ENCODE measurements at regions not wholly inside any gene's neighbourhood (a gene's known extent, or its start where the extent isn't known, plus 50 kb on each side); places are given as distances from the start of the nearest gene placed in this dataset.

- no peak overlapping the region for H3K9ac ChIP-seq (ENCODE audit: low read length)
- no peak overlapping the region for H3K4me3 ChIP-seq (ENCODE audit: low read length)
- no peak overlapping the region for H3K4ac ChIP-seq (ENCODE audit: low read depth, low read length)
- WGBS (ENCODE audit: extremely low coverage, insufficient coverage, low lambda C conversion rate) = no CpG with 5 or more reads among the region's 1 CpG
- no peak overlapping the region for H3K27ac ChIP-seq (ENCODE audit: low read depth, low read length)
- no peaks in the 10 kb centered on the region for H3K79me2 ChIP-seq (ENCODE audit: control insufficient read depth, insufficient read depth, low read length)
- no peak overlapping the region for H2AK5ac ChIP-seq (ENCODE audit: low read length)
- H3K27me3 ChIP-seq (ENCODE audit: insufficient read depth, low read length, poor library complexity) = no peaks in the 10 kb centered on the region
- H3K23ac ChIP-seq (ENCODE audit: low read length) = no peak overlapping the region
- no peaks in the 10 kb centered on the region for H3K36me3 ChIP-seq (ENCODE audit: control insufficient read depth, insufficient read depth, low read length)
- H3K4me1 ChIP-seq (ENCODE audit: control insufficient read depth, low read depth, low read length) = no peaks in the 10 kb centered on the region
- H2BK5ac ChIP-seq (ENCODE audit: low read length) = no peak overlapping the region
- DNase-seq = no peak
- H3K56ac ChIP-seq (ENCODE audit: low read length) = no peak overlapping the region
- H2BK120ac ChIP-seq (ENCODE audit: low read depth, low read length) = no peak overlapping the region
- H4K5ac ChIP-seq (ENCODE audit: low read length) = no peak overlapping the region
- no peak overlapping the region for H3K4me2 ChIP-seq (ENCODE audit: low read length)
- H2BK15ac ChIP-seq (replicated peaks; ENCODE audit: low read depth) = no peak overlapping the region
- H3K18ac ChIP-seq (ENCODE audit: low read length) = no peak overlapping the region
- H4K8ac ChIP-seq (ENCODE audit: low read depth, low read length) = no peak overlapping the region
- H3K79me1 ChIP-seq (ENCODE audit: low read length) = no peaks in the 10 kb centered on the region
Measured at GRCh38 chr4:4794421-4794820, 65.0 kb upstream of the MSX1 start.

- Histone ChIP-seq H2BK120ac (ENCODE audit: low read depth, low read length) (no peak overlapping the region), H2BK5ac (ENCODE audit: low read length) (no peak overlapping the region), H3K79me1 (ENCODE audit: low read length) (no peaks in the 10 kb centered on the region), H3K4me3 (ENCODE audit: low read length) (no peak overlapping the region), H3K4me1 (ENCODE audit: control insufficient read depth, low read depth, low read length) (no peaks in the 10 kb centered on the region), H3K4me2 (ENCODE audit: low read length) (no peak overlapping the region), H2AK5ac (ENCODE audit: low read length) (no peak overlapping the region), H3K27ac (ENCODE audit: low read depth, low read length) (no peak overlapping the region), H3K4ac (ENCODE audit: low read depth, low read length) (no peak overlapping the region), H3K36me3 (ENCODE audit: control insufficient read depth, insufficient read depth, low read length) (no peaks in the 10 kb centered on the region), H2BK15ac (replicated peaks; ENCODE audit: low read depth) (no peak overlapping the region), H3K79me2 (ENCODE audit: control insufficient read depth, insufficient read depth, low read length) (no peaks in the 10 kb centered on the region), H3K27me3 (ENCODE audit: insufficient read depth, low read length, poor library complexity) (no peaks in the 10 kb centered on the region), H3K23ac (ENCODE audit: low read length) (no peak overlapping the region), H3K56ac (ENCODE audit: low read length) (no peak overlapping the region), H3K9ac (ENCODE audit: low read length) (no peak overlapping the region), H4K5ac (ENCODE audit: low read length) (no peak overlapping the region), H4K8ac (ENCODE audit: low read depth, low read length) (no peak overlapping the region), H3K18ac (ENCODE audit: low read length) (no peak overlapping the region)
- WGBS (ENCODE audit: extremely low coverage, insufficient coverage, low lambda C conversion rate) = no CpG with 5 or more reads among the region's 4 CpGs
- DNase-seq = no peak
Measured at GRCh38 chr4:4792466-4792865, 67.0 kb upstream of the MSX1 start.

- Histone ChIP-seq H3K27ac (ENCODE audit: low read depth, low read length) (no peak overlapping the region), H4K5ac (ENCODE audit: low read length) (no peak overlapping the region), H3K23ac (ENCODE audit: low read length) (no peak overlapping the region), H3K9ac (ENCODE audit: low read length) (no peak overlapping the region), H3K4ac (ENCODE audit: low read depth, low read length) (no peak overlapping the region), H2AK5ac (ENCODE audit: low read length) (no peak overlapping the region), H2BK15ac (replicated peaks; ENCODE audit: low read depth) (no peak overlapping the region), H2BK5ac (ENCODE audit: low read length) (no peak overlapping the region), H3K4me1 (ENCODE audit: control insufficient read depth, low read depth, low read length) (no peaks in the 10 kb centered on the region), H3K36me3 (ENCODE audit: control insufficient read depth, insufficient read depth, low read length) (no peaks in the 10 kb centered on the region), H2BK120ac (ENCODE audit: low read depth, low read length) (no peak overlapping the region), H4K8ac (ENCODE audit: low read depth, low read length) (no peak overlapping the region), H3K79me2 (ENCODE audit: control insufficient read depth, insufficient read depth, low read length) (no peaks in the 10 kb centered on the region), H3K4me3 (ENCODE audit: low read length) (no peak overlapping the region), H3K79me1 (ENCODE audit: low read length) (no peaks in the 10 kb centered on the region), H3K4me2 (ENCODE audit: low read length) (no peak overlapping the region), H3K27me3 (ENCODE audit: insufficient read depth, low read length, poor library complexity) (no peaks in the 10 kb centered on the region), H3K56ac (ENCODE audit: low read length) (no peak overlapping the region), H3K18ac (ENCODE audit: low read length) (no peak overlapping the region)
- DNase-seq = no peak
- WGBS (ENCODE audit: extremely low coverage, insufficient coverage, low lambda C conversion rate) = no CpG with 5 or more reads among the region's 14 CpGs
Measured at GRCh38 chr4:4791299-4792111, 68.0 kb upstream of the MSX1 start.

- DNase-seq = no peak
- Histone ChIP-seq H3K79me2 (ENCODE audit: control insufficient read depth, insufficient read depth, low read length) (no peaks in the 10 kb centered on the region), H3K9ac (ENCODE audit: low read length) (no peak overlapping the region), H3K56ac (ENCODE audit: low read length) (no peak overlapping the region), H3K27me3 (ENCODE audit: insufficient read depth, low read length, poor library complexity) (no peaks in the 10 kb centered on the region), H3K18ac (ENCODE audit: low read length) (no peak overlapping the region), H4K8ac (ENCODE audit: low read depth, low read length) (no peak overlapping the region), H3K36me3 (ENCODE audit: control insufficient read depth, insufficient read depth, low read length) (no peaks in the 10 kb centered on the region), H3K27ac (ENCODE audit: low read depth, low read length) (no peak overlapping the region), H4K5ac (ENCODE audit: low read length) (no peak overlapping the region), H2BK5ac (ENCODE audit: low read length) (no peak overlapping the region), H3K23ac (ENCODE audit: low read length) (no peak overlapping the region), H2BK15ac (replicated peaks; ENCODE audit: low read depth) (no peak overlapping the region), H3K79me1 (ENCODE audit: low read length) (no peaks in the 10 kb centered on the region), H3K4me2 (ENCODE audit: low read length) (no peak overlapping the region), H3K4ac (ENCODE audit: low read depth, low read length) (no peak overlapping the region), H2AK5ac (ENCODE audit: low read length) (no peak overlapping the region), H3K4me1 (ENCODE audit: control insufficient read depth, low read depth, low read length) (peaks cover 5% of the 10 kb centered on the region), H3K4me3 (ENCODE audit: low read length) (no peak overlapping the region), H2BK120ac (ENCODE audit: low read depth, low read length) (no peak overlapping the region)
- no CpG with 5 or more reads among the region's 1 CpG for WGBS (ENCODE audit: extremely low coverage, insufficient coverage, low lambda C conversion rate)
Measured at GRCh38 chr4:4789462-4789861, 70.0 kb upstream of the MSX1 start.

GRCh38 chr4:4788573-4788972 lies 70.9 kb upstream of the MSX1 start:
- Histone ChIP-seq H3K4me2 (ENCODE audit: low read length) (no peak overlapping the region), H3K27me3 (ENCODE audit: insufficient read depth, low read length, poor library complexity) (no peaks in the 10 kb centered on the region)

GRCh38 chr4:4787421-4787820 lies 72.0 kb upstream of the MSX1 start:
- Histone ChIP-seq H3K4me1 (ENCODE audit: control insufficient read depth, low read depth, low read length) (peaks cover 5% of the 10 kb centered on the region), H3K4me2 (ENCODE audit: low read length) (no peak overlapping the region), H4K8ac (ENCODE audit: low read depth, low read length) (no peak overlapping the region), H3K4me3 (ENCODE audit: low read length) (no peak overlapping the region), H3K18ac (ENCODE audit: low read length) (no peak overlapping the region), H2BK5ac (ENCODE audit: low read length) (no peak overlapping the region), H3K9ac (ENCODE audit: low read length) (no peak overlapping the region), H3K4ac (ENCODE audit: low read depth, low read length) (no peak overlapping the region), H3K79me2 (ENCODE audit: control insufficient read depth, insufficient read depth, low read length) (no peaks in the 10 kb centered on the region), H3K23ac (ENCODE audit: low read length) (no peak overlapping the region), H3K79me1 (ENCODE audit: low read length) (no peaks in the 10 kb centered on the region), H3K36me3 (ENCODE audit: control insufficient read depth, insufficient read depth, low read length) (no peaks in the 10 kb centered on the region), H3K27ac (ENCODE audit: low read depth, low read length) (no peak overlapping the region), H2BK15ac (replicated peaks; ENCODE audit: low read depth) (no peak overlapping the region), H2AK5ac (ENCODE audit: low read length) (no peak overlapping the region), H3K56ac (ENCODE audit: low read length) (no peak overlapping the region), H2BK120ac (ENCODE audit: low read depth, low read length) (no peak overlapping the region), H4K5ac (ENCODE audit: low read length) (no peak overlapping the region), H3K27me3 (ENCODE audit: insufficient read depth, low read length, poor library complexity) (no peaks in the 10 kb centered on the region)
- WGBS (ENCODE audit: extremely low coverage, insufficient coverage, low lambda C conversion rate) = no CpG with 5 or more reads among the region's 3 CpGs
- DNase-seq = no peak

More at GRCh38 chr4:4788573-4788972, 70.9 kb upstream of the MSX1 start:
- Histone ChIP-seq H3K56ac (ENCODE audit: low read length) (no peak overlapping the region), H3K4me3 (ENCODE audit: low read length) (no peak overlapping the region), H2BK5ac (ENCODE audit: low read length) (no peak overlapping the region), H3K36me3 (ENCODE audit: control insufficient read depth, insufficient read depth, low read length) (no peaks in the 10 kb centered on the region), H3K79me2 (ENCODE audit: control insufficient read depth, insufficient read depth, low read length) (no peaks in the 10 kb centered on the region), H3K79me1 (ENCODE audit: low read length) (no peaks in the 10 kb centered on the region), H2BK15ac (replicated peaks; ENCODE audit: low read depth) (no peak overlapping the region), H3K27ac (ENCODE audit: low read depth, low read length) (no peak overlapping the region), H3K9ac (ENCODE audit: low read length) (no peak overlapping the region), H3K4me1 (ENCODE audit: control insufficient read depth, low read depth, low read length) (peaks cover 5% of the 10 kb centered on the region), H2AK5ac (ENCODE audit: low read length) (no peak overlapping the region), H4K5ac (ENCODE audit: low read length) (no peak overlapping the region), H3K23ac (ENCODE audit: low read length) (no peak overlapping the region), H3K4ac (ENCODE audit: low read depth, low read length) (no peak overlapping the region), H4K8ac (ENCODE audit: low read depth, low read length) (no peak overlapping the region), H3K18ac (ENCODE audit: low read length) (no peak overlapping the region), H2BK120ac (ENCODE audit: low read depth, low read length) (no peak overlapping the region)
- no peak for DNase-seq

All from mesendoderm (in vitro differentiated cells).